HCT116 (cell line): ENCODE measurements at regions not wholly inside any gene's neighbourhood (a gene's known extent, or its start where the extent isn't known, plus 50 kb on each side); places are given as distances from the start of the nearest gene placed in this dataset.

Source experiments
- CTCF ChIP-seq, 3 experiments: fragments of 200-600 bp in 1 of 3; sonication (generic) in 1 of 3; IDR thresholded peaks in 2 of 3; conservative IDR thresholded peaks in 1 of 3; 2 replicates each; pipeline ENCODE4 v1.5.1; 2012 to 2017; ENCODE audit warnings: low read depth in 2 of 3, low read length in 2 of 3, antibody characterized with exemption in 1 of 3, borderline replicate concordance in 1 of 3, control low read depth in 1 of 3, mild to moderate bottlenecking in 1 of 3, mixed read lengths in 1 of 3, mixed run types in 1 of 3, moderate library complexity in 1 of 3; ENCODE audit not compliant: insufficient read depth in 1 of 3
- EGR1 ChIP-seq: IDR thresholded peaks from 2 replicates; pipeline ENCODE4 v1.6.1; 2012; ENCODE audit warnings: low read depth
- EZH2 ChIP-seq: fragments of 200-600 bp; sonication (generic); IDR thresholded peaks from 2 replicates; pipeline ENCODE4 v1.6.1; 2017; ENCODE audit warnings: antibody characterized with exemption, mixed run types
- JUND ChIP-seq: IDR thresholded peaks from 2 replicates; pipeline ENCODE4 v1.6.1; 2012
- POLR2A ChIP-seq: IDR thresholded peaks from 2 replicates; pipeline ENCODE4 v1.7.0; 2011; ENCODE audit warnings: borderline replicate concordance; ENCODE audit not compliant: insufficient read depth, insufficient read length; ENCODE audit errors: extremely low read depth
- POLR2AphosphoS5 ChIP-seq: IDR thresholded peaks from 2 replicates; pipeline ENCODE4 v1.6.1; 2011; ENCODE audit warnings: mild to moderate bottlenecking, low read depth, low read length, moderate library complexity
- RAD21 ChIP-seq: IDR thresholded peaks from 2 replicates; pipeline ENCODE4 v1.6.1; 2012; ENCODE audit warnings: low read depth, mild to moderate bottlenecking
- SP1 ChIP-seq: IDR thresholded peaks from 2 replicates; pipeline ENCODE4 v1.6.1; 2012; ENCODE audit warnings: low read depth
- ZNF274 ChIP-seq: fragments of 200-500 bp; sonication (Bioruptor generic); IDR thresholded peaks from 2 replicates; pipeline ENCODE4 v1.6.1; 2014; ENCODE audit warnings: mild to moderate bottlenecking, low read depth, low read length, inconsistent platforms

GRCh38 chr14:27435923-27436670 is 838.3 kb upstream of the NOVA1 start:
- TF ChIP-seq CTCF (IDR thresholded peaks at IDR 0.05 in 2 of 3, conservative IDR thresholded peaks at IDR 0.05 in 1 of 3; ENCODE audit: borderline replicate concordance in 1 of 3, insufficient read depth in 1 of 3, low read depth in 2 of 3, low read length in 2 of 3) = no peak
- TF ChIP-seq JUND = no peak
- TF ChIP-seq SP1 = no peak
- TF ChIP-seq POLR2A = no peak
- TF ChIP-seq EZH2 = no peak
- no peak for TF ChIP-seq RAD21
- no peak for TF ChIP-seq EGR1
- TF ChIP-seq POLR2AphosphoS5 = no peak
- TF ChIP-seq ZNF274 = no peak
